Liver (tissue), 3 donors: ENCODE measurements at regions not wholly inside any gene's neighbourhood (a gene's known extent, or its start where the extent isn't known, plus 50 kb on each side); places are given as distances from the start of the nearest gene placed in this dataset.

Experiments
- EGR1 ChIP-seq, 2 donors: IDR thresholded peaks; 2 replicates each; pipeline ENCODE4 v1.6.1; 2016 to 2018; ENCODE audit warnings: antibody characterized with exemption in 2 of 2, low read depth in 2 of 2
- FOXA1 ChIP-seq: IDR thresholded peaks from 2 replicates; pipeline ENCODE4 v1.6.1; 2016; ENCODE audit warnings: antibody characterized with exemption
- FOXA2 ChIP-seq: IDR thresholded peaks from 2 replicates; pipeline ENCODE4 v1.6.1; 2016; ENCODE audit warnings: antibody characterized with exemption
- GABPA ChIP-seq, 2 donors: IDR thresholded peaks in 1 of 2; conservative IDR thresholded peaks in 1 of 2; 2 replicates each; pipeline ENCODE4 v1.6.1; 2016; ENCODE audit warnings: antibody characterized with exemption in 2 of 2, mild to moderate bottlenecking in 1 of 2, moderate library complexity in 1 of 2
- JUND ChIP-seq, 2 donors: IDR thresholded peaks; 2 replicates each; pipeline ENCODE4 v1.6.1; 2016; ENCODE audit warnings: antibody characterized with exemption in 2 of 2
- MAX ChIP-seq: IDR thresholded peaks from 2 replicates; pipeline ENCODE4 v1.6.1; 2016; ENCODE audit warnings: antibody characterized with exemption
- NR2F2 ChIP-seq: IDR thresholded peaks from 2 replicates; pipeline ENCODE4 v1.6.1; 2016; ENCODE audit warnings: antibody characterized with exemption
- RAD21 ChIP-seq, 2 donors: IDR thresholded peaks; 2 replicates each; pipeline ENCODE4 v1.6.1; 2016; ENCODE audit warnings: antibody characterized with exemption in 2 of 2, mild to moderate bottlenecking in 2 of 2
- SP1 ChIP-seq: IDR thresholded peaks from 2 replicates; pipeline ENCODE4 v1.6.1; 2018; ENCODE audit warnings: antibody characterized with exemption, mild to moderate bottlenecking
- TAF1 ChIP-seq: conservative IDR thresholded peaks from 2 replicates; pipeline ENCODE4 v1.6.1; 2016; ENCODE audit warnings: antibody characterized with exemption, mild to moderate bottlenecking
- YY1 ChIP-seq: IDR thresholded peaks from 2 replicates; pipeline ENCODE4 v1.6.1; 2016; ENCODE audit warnings: antibody characterized with exemption, mild to moderate bottlenecking
- TF ChIP-seq, protein P1 (sequence below): fragments of 150-350 bp; IDR thresholded peaks from 2 replicates; pipeline ENCODE4 v1.5.1; 2017; ENCODE audit warnings: improper control_type of control experiment, low read depth, low read length; ENCODE audit not compliant: missing input control
- TF ChIP-seq, protein P2 (sequence below): IDR thresholded peaks from 2 replicates; pipeline ENCODE4 v1.6.1; 2016; ENCODE audit warnings: antibody characterized with exemption, mild to moderate bottlenecking
- donor health status: healthy.
- donor health status: healthy.

DNA sequence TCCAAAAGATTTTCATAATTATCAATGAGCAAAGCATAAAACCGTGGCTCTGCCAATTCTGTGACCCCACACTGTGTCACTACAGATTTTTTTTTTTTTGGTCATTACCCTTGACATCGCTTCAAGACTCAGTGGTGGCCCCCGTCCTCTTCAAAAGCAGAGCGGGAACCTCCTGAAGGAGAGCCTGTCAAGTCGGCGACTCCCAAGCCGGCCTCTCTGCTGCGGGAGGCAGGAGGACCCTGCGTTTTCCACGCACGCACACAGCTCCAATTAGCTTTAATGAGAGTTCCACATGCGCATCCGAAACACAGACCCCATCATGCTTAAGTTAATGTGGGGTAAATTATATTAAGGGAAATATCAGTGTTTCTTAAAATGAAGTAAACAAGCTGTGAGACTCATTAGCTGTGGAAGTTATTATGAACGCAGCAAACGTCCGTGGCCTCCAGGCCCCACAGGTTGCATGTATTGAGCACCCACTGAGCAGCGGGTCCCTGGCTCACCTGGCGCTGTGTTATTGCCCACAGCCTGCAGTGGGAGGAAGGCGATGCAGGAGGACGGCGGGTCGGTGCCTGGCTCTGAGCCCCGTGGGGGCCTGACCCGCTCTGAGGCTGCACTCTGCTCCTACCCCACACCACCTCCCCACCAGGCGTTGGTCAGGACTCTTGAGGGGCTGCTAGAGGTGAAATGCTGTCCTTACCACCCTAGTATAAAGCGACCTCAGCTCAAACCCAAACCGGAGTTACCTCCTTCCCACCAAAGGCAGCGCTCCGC is 181.0 kb upstream of the SALL3 start:
- TF ChIP-seq, protein P1, sequence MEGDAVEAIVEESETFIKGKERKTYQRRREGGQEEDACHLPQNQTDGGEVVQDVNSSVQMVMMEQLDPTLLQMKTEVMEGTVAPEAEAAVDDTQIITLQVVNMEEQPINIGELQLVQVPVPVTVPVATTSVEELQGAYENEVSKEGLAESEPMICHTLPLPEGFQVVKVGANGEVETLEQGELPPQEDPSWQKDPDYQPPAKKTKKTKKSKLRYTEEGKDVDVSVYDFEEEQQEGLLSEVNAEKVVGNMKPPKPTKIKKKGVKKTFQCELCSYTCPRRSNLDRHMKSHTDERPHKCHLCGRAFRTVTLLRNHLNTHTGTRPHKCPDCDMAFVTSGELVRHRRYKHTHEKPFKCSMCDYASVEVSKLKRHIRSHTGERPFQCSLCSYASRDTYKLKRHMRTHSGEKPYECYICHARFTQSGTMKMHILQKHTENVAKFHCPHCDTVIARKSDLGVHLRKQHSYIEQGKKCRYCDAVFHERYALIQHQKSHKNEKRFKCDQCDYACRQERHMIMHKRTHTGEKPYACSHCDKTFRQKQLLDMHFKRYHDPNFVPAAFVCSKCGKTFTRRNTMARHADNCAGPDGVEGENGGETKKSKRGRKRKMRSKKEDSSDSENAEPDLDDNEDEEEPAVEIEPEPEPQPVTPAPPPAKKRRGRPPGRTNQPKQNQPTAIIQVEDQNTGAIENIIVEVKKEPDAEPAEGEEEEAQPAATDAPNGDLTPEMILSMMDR = no peak
- TF ChIP-seq, protein P2, sequence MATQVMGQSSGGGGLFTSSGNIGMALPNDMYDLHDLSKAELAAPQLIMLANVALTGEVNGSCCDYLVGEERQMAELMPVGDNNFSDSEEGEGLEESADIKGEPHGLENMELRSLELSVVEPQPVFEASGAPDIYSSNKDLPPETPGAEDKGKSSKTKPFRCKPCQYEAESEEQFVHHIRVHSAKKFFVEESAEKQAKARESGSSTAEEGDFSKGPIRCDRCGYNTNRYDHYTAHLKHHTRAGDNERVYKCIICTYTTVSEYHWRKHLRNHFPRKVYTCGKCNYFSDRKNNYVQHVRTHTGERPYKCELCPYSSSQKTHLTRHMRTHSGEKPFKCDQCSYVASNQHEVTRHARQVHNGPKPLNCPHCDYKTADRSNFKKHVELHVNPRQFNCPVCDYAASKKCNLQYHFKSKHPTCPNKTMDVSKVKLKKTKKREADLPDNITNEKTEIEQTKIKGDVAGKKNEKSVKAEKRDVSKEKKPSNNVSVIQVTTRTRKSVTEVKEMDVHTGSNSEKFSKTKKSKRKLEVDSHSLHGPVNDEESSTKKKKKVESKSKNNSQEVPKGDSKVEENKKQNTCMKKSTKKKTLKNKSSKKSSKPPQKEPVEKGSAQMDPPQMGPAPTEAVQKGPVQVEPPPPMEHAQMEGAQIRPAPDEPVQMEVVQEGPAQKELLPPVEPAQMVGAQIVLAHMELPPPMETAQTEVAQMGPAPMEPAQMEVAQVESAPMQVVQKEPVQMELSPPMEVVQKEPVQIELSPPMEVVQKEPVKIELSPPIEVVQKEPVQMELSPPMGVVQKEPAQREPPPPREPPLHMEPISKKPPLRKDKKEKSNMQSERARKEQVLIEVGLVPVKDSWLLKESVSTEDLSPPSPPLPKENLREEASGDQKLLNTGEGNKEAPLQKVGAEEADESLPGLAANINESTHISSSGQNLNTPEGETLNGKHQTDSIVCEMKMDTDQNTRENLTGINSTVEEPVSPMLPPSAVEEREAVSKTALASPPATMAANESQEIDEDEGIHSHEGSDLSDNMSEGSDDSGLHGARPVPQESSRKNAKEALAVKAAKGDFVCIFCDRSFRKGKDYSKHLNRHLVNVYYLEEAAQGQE = no peak
- TF ChIP-seq MAX (no peak), RAD21 (IDR thresholded peaks at IDR 0.05) (no peak), YY1 (no peak), EGR1 (IDR thresholded peaks at IDR 0.05; ENCODE audit: low read depth in 2 of 2) (no peak), FOXA1 (no peak), NR2F2 (no peak), FOXA2 (no peak), SP1 (no peak), TAF1 (no peak), GABPA (IDR thresholded peaks at IDR 0.05 in 1 of 2, conservative IDR thresholded peaks at IDR 0.05 in 1 of 2) (no peak), JUND (IDR thresholded peaks at IDR 0.05) (no peak)
